GM12865 (cell line): ENCODE measurements at regions not wholly inside any gene's neighbourhood (a gene's known extent, or its start where the extent isn't known, plus 50 kb on each side); places are given as distances from the start of the nearest gene placed in this dataset.

Experiments used
- DNase-seq: peaks from one replicate; pipeline ENCODE4 v3.0.0; 2010; ENCODE audit warnings: low read depth
- H3K4me3 ChIP-seq: 2 replicates; pipeline ENCODE4 v1.5.1; 2011; ENCODE audit warnings: mild to moderate bottlenecking, low read depth, low read length, control low read depth
- CTCF ChIP-seq: IDR thresholded peaks from 2 replicates; pipeline ENCODE4 v1.5.1; 2011; ENCODE audit warnings: low read length, control low read depth, low read depth, inconsistent platforms; ENCODE audit not compliant: insufficient read depth; ENCODE audit errors: missing control alignments

GRCh38 chr12:65565601-65566560, 258.4 kb upstream of the HMGA2 start:
- H3K4me3 ChIP-seq = no peak overlapping the region
- DNase-seq = no peak
- TF ChIP-seq CTCF = no peak

- TF ChIP-seq CTCF = no peak
- no peak overlapping the region for H3K4me3 ChIP-seq
- no peak for DNase-seq
Measured at GRCh38 chr12:65566751-65567150, 257.5 kb upstream of the HMGA2 start.

GRCh38 chr12:65567820-65568219, 256.5 kb upstream of the HMGA2 start:
- no peak for DNase-seq
- no peak overlapping the region for H3K4me3 ChIP-seq
- no peak for TF ChIP-seq CTCF

GRCh38 chr12:65568517-65568916, 255.8 kb upstream of the HMGA2 start:
- TF ChIP-seq CTCF = no peak
- DNase-seq = no peak
- no peak overlapping the region for H3K4me3 ChIP-seq

- H3K4me3 ChIP-seq = no peak overlapping the region
- no peak for TF ChIP-seq CTCF
- no peak for DNase-seq
Measured at GRCh38 chr12:65570451-65571130, 253.7 kb upstream of the HMGA2 start.

GRCh38 chr12:65574867-65575266, 249.4 kb upstream of the HMGA2 start:
- no peak overlapping the region for H3K4me3 ChIP-seq
- no peak for DNase-seq
- TF ChIP-seq CTCF = no peak
